HEK293 (cell line): ENCODE measurements at regions not wholly inside any gene's neighbourhood (a gene's known extent, or its start where the extent isn't known, plus 50 kb on each side); places are given as distances from the start of the nearest gene placed in this dataset.

ENCODE experiments used
- CTCF ChIA-PET: fragments of 350-600 bp; formaldehyde crosslinking; extraction: SDS; loops from one replicate; lab custom pipeline; 2021; ENCODE audit warnings: antibody characterized with exemption; lab: Yijun Ruan, JAX
- POLR2A ChIA-PET: fragments of 300-600 bp; formaldehyde crosslinking; extraction: SDS; loops from one replicate; lab custom pipeline; 2020; ENCODE audit warnings: antibody characterized with exemption, inconsistent platforms; lab: Yijun Ruan, JAX
- H3K27ac ChIP-seq: fragments of 200-500 bp; sonication (Bioruptor generic); 2 replicates; pipeline ENCODE4 v1.5.1; 2014; ENCODE audit warnings: low read depth, low read length, control low read depth, inconsistent platforms; ENCODE audit errors: extremely low read depth
- H3K36me3 ChIP-seq, 2 experiments: fragments of 200-500 bp in 1 of 2; sonication (Bioruptor generic) in 1 of 2; 1 replicate in 1 of 2; 2 replicates in 1 of 2; pipeline ENCODE4 v1.5.1; 2014 to 2017; ENCODE audit warnings: inconsistent platforms in 2 of 2, low read length in 2 of 2; ENCODE audit not compliant: control insufficient read depth in 2 of 2, insufficient read depth in 1 of 2
- H3K4me1 ChIP-seq: fragments of 200-500 bp; sonication (Bioruptor generic); 2 replicates; pipeline ENCODE4 v1.5.1; 2014; ENCODE audit warnings: mild to moderate bottlenecking, low read length, inconsistent platforms; ENCODE audit not compliant: control insufficient read depth, insufficient read depth
- H3K4me3 ChIP-seq: 2 replicates; pipeline ENCODE4 v1.5.1; 2011; ENCODE audit warnings: low read depth, mild to moderate bottlenecking, control low read depth, low read length, moderate library complexity
- H3K9me3 ChIP-seq: fragments of 200-500 bp; sonication (Bioruptor generic); 2 replicates; pipeline ENCODE4 v1.5.1; 2014; ENCODE audit warnings: low read depth, low read length, inconsistent platforms; ENCODE audit not compliant: control insufficient read depth, insufficient read depth
- ATF2 ChIP-seq: fragments of 450-650 bp; formaldehyde crosslinking; IDR thresholded peaks from 2 replicates; pipeline ENCODE4 v1.5.1; 2016; ENCODE audit warnings: missing biosample characterization, missing genetic modification characterization, low read depth
- ELK4 ChIP-seq: IDR thresholded peaks from 2 replicates; pipeline ENCODE4 v1.6.1; 2011; ENCODE audit warnings: mild to moderate bottlenecking, low read depth, low read length, borderline replicate concordance
- GLI4 ChIP-seq: fragments of 450-650 bp; formaldehyde crosslinking; IDR thresholded peaks from 2 replicates; pipeline ENCODE4 v1.5.1; 2016; ENCODE audit warnings: missing biosample characterization, missing genetic modification characterization
- PATZ1 ChIP-seq: fragments of 450-650 bp; formaldehyde crosslinking; IDR thresholded peaks from 2 replicates; pipeline ENCODE4 v1.5.1; 2016; ENCODE audit warnings: missing biosample characterization, missing genetic modification characterization
- SETDB1 ChIP-seq: IDR thresholded peaks from one replicate; pipeline ENCODE4 v1.6.1; 2017; ENCODE audit warnings: mild to moderate bottlenecking, low read length, moderate library complexity, mixed read lengths; ENCODE audit not compliant: insufficient read length
- TRIM28 ChIP-seq: IDR thresholded peaks from 2 replicates; pipeline ENCODE4 v1.6.1; 2011; ENCODE audit warnings: low read length, control low read depth, borderline replicate concordance
- ZFP3 ChIP-seq: fragments of 450-650 bp; formaldehyde crosslinking; IDR thresholded peaks from 2 replicates; pipeline ENCODE4 v1.5.1; 2016; ENCODE audit warnings: low read depth, missing biosample characterization, missing genetic modification characterization
- ZNF133 ChIP-seq: fragments of 450-650 bp; formaldehyde crosslinking; IDR thresholded peaks from 2 replicates; pipeline ENCODE4 v1.5.1; 2016; ENCODE audit warnings: missing biosample characterization, missing genetic modification characterization
- ZNF146 ChIP-seq: fragments of 450-650 bp; formaldehyde crosslinking; IDR thresholded peaks from 2 replicates; pipeline ENCODE4 v1.5.1; 2016; ENCODE audit warnings: missing biosample characterization, missing genetic modification characterization
- ZNF2 ChIP-seq: fragments of 450-650 bp; formaldehyde crosslinking; IDR thresholded peaks from 2 replicates; pipeline ENCODE4 v1.5.1; 2016; ENCODE audit warnings: missing biosample characterization, missing genetic modification characterization
- ZNF211 ChIP-seq: fragments of 450-650 bp; formaldehyde crosslinking; IDR thresholded peaks from 2 replicates; pipeline ENCODE4 v1.5.1; 2016; ENCODE audit warnings: low read depth, missing biosample characterization, missing genetic modification characterization
- ZNF26 ChIP-seq: fragments of 450-650 bp; formaldehyde crosslinking; IDR thresholded peaks from 2 replicates; pipeline ENCODE4 v1.5.1; 2016; ENCODE audit warnings: missing biosample characterization, missing genetic modification characterization
- ZNF280C ChIP-seq: fragments of 450-650 bp; formaldehyde crosslinking; IDR thresholded peaks from 2 replicates; pipeline ENCODE4 v1.5.1; 2016; ENCODE audit warnings: missing biosample characterization, missing genetic modification characterization
- ZNF324 ChIP-seq: fragments of 450-650 bp; formaldehyde crosslinking; IDR thresholded peaks from 2 replicates; pipeline ENCODE4 v1.5.1; 2016; ENCODE audit warnings: missing biosample characterization, missing genetic modification characterization
- ZNF433 ChIP-seq: fragments of 450-650 bp; formaldehyde crosslinking; IDR thresholded peaks from 2 replicates; pipeline ENCODE4 v1.5.1; 2016; ENCODE audit warnings: missing biosample characterization, missing genetic modification characterization, low read depth
- ZNF488 ChIP-seq: fragments of 450-650 bp; formaldehyde crosslinking; IDR thresholded peaks from 2 replicates; pipeline ENCODE4 v1.5.1; 2016; ENCODE audit warnings: missing biosample characterization, missing genetic modification characterization
- ZNF501 ChIP-seq: fragments of 450-650 bp; formaldehyde crosslinking; IDR thresholded peaks from 2 replicates; pipeline ENCODE4 v1.5.1; 2016; ENCODE audit warnings: missing biosample characterization, missing genetic modification characterization
- ZNF521 ChIP-seq: fragments of 450-650 bp; formaldehyde crosslinking; IDR thresholded peaks from 2 replicates; pipeline ENCODE4 v1.5.1; 2017; ENCODE audit warnings: missing biosample characterization, mild to moderate bottlenecking, missing genetic modification characterization

- no peak overlapping the region for H3K4me3 ChIP-seq
- TF ChIP-seq ZNF280C (tag by site-specific recombination) = no peak
- H3K4me1 ChIP-seq = no peaks in the 10 kb centered on the region
- no peak overlapping the region for H3K27ac ChIP-seq
- CTCF ChIA-PET = no interaction called here
- no peaks in the 10 kb centered on the region for H3K9me3 ChIP-seq
- POLR2A ChIA-PET = no interaction called here
- no peaks in the 10 kb centered on the region for H3K36me3 ChIP-seq
These were observed 590.4 kb downstream of the MED13L start for GRCh38 chr12:115687094-115687493.

GRCh38 chr12:115683240-115683780 lies 594.2 kb downstream of the MED13L start:
- Histone ChIP-seq H3K9me3 (no peaks in the 10 kb centered on the region), H3K27ac (no peak overlapping the region), H3K4me3 (no peak overlapping the region), H3K36me3 (no peaks in the 10 kb centered on the region), H3K4me1 (no peaks in the 10 kb centered on the region)
- no peak for TF ChIP-seq GLI4
- ChIA-PET CTCF (interaction anchor here (0.5 kb wide), 1 partner anchor 234 kb away, joined by 3 read pairs; no protein-coding TSS in a partner anchor), POLR2A (no interaction called here)

- Histone ChIP-seq H3K36me3 (no peaks in the 10 kb centered on the region), H3K4me1 (no peaks in the 10 kb centered on the region), H3K4me3 (no peak overlapping the region), H3K27ac (no peak overlapping the region), H3K9me3 (no peaks in the 10 kb centered on the region)
- TF ChIP-seq ZNF2 (tag by site-specific recombination) = no peak
- no peak for TF ChIP-seq ZNF211 (tag by site-specific recombination)
- TF ChIP-seq ZFP3 = no peak
- TF ChIP-seq ZNF433 (tag by site-specific recombination) = no peak
- no peak for TF ChIP-seq SETDB1
- no peak for TF ChIP-seq ZNF501 (tag by site-specific recombination)
- TF ChIP-seq ZNF521 (tag by site-specific recombination) = no peak
- no peak for TF ChIP-seq ELK4
- TF ChIP-seq ZNF324 (tag by site-specific recombination) = no peak
- no peak for TF ChIP-seq PATZ1 (tag by site-specific recombination)
- ChIA-PET CTCF (no interaction called here), POLR2A (no interaction called here)
These were observed 596.5 kb downstream of the MED13L start for GRCh38 chr12:115680967-115681366.

GRCh38 chr12:115672506-115673080 lies 604.9 kb downstream of the MED13L start:
- no peak overlapping the region for H3K4me3 ChIP-seq
- H3K36me3 ChIP-seq = no peaks in the 10 kb centered on the region
- H3K9me3 ChIP-seq = no peaks in the 10 kb centered on the region
- ChIA-PET CTCF (interaction anchor here (0.7 to 0.8 kb wide), 2 partner anchors 41 to 55 kb away, joined by 4 read pairs; no protein-coding TSS in a partner anchor), POLR2A (no interaction called here)
- TF ChIP-seq ZNF133 (tag by site-specific recombination) (no peak), TRIM28 (no peak), ATF2 (tag by site-specific recombination) (no peak), ZNF146 (tag by site-specific recombination) (no peak), ZNF488 (tag by site-specific recombination) (no peak), ZNF26 (tag by site-specific recombination) (no peak)
- H3K4me1 ChIP-seq = no peaks in the 10 kb centered on the region
- H3K27ac ChIP-seq = no peak overlapping the region
